Thoracic aorta (tissue), 2 donors: ENCODE measurements at regions not wholly inside any gene's neighbourhood (a gene's known extent, or its start where the extent isn't known, plus 50 kb on each side); places are given as distances from the start of the nearest gene placed in this dataset.

Experiments used
- ATAC-seq: fragments of 150-250 bp; one replicate; pipeline ENCODE4 v1.8.0; 2017; ENCODE audit warnings: low read depth; ENCODE audit not compliant: insufficient number of reproducible peaks, low FRiP score
- DNase-seq: peaks from one replicate; pipeline ENCODE4 v3.0.0-alpha.2; 2020; ENCODE audit warnings: low spot score
- H3K27ac ChIP-seq, 2 donors: fragments of 200-600 bp; sonication (generic); 1 replicate in 1 of 2; 2 replicates in 1 of 2; pipeline ENCODE4 v1.5.1; 2016; ENCODE audit warnings: mild to moderate bottlenecking in 2 of 2, moderate library complexity in 2 of 2
- H3K27me3 ChIP-seq: fragments of 200-600 bp; sonication (generic); replicated peaks from 2 replicates; pipeline ENCODE4 v1.6.0; 2016; ENCODE audit warnings: mild to moderate bottlenecking; ENCODE audit not compliant: insufficient read depth
- H3K36me3 ChIP-seq: fragments of 200-600 bp; sonication (generic); one replicate; pipeline ENCODE4 v1.5.1; 2016
- H3K4me1 ChIP-seq, 2 donors: fragments of 200-600 bp; sonication (generic); 1 replicate in 1 of 2; 2 replicates in 1 of 2; pipeline versions ENCODE4 v1.5.1 to v1.6.0; 2016; ENCODE audit warnings: low read depth in 2 of 2, mild to moderate bottlenecking in 1 of 2; ENCODE audit not compliant: control insufficient read depth in 1 of 2
- H3K4me3 ChIP-seq: fragments of 200-600 bp; sonication (generic); 2 replicates; pipeline ENCODE4 v1.5.1; 2016; ENCODE audit warnings: mild to moderate bottlenecking
- H3K9me3 ChIP-seq: fragments of 200-600 bp; sonication (generic); 2 replicates; pipeline ENCODE4 v1.5.1; 2016
- TF ChIP-seq, protein P1 (sequence below): fragments of 200-600 bp; sonication (generic); IDR thresholded peaks from one replicate; pipeline ENCODE4 v1.5.1; 2019; ENCODE audit warnings: antibody characterized with exemption

- Histone ChIP-seq H3K36me3 (no peaks in the 10 kb centered on the region), H3K9me3 (no peaks in the 10 kb centered on the region), H3K27ac (no peak overlapping the region), H3K27me3 (no peaks in the 10 kb centered on the region), H3K4me1 (no peaks in the 10 kb centered on the region), H3K4me3 (no peak overlapping the region)
- ATAC-seq (no peak), DNase-seq (no peak)
- TF ChIP-seq, protein P1, sequence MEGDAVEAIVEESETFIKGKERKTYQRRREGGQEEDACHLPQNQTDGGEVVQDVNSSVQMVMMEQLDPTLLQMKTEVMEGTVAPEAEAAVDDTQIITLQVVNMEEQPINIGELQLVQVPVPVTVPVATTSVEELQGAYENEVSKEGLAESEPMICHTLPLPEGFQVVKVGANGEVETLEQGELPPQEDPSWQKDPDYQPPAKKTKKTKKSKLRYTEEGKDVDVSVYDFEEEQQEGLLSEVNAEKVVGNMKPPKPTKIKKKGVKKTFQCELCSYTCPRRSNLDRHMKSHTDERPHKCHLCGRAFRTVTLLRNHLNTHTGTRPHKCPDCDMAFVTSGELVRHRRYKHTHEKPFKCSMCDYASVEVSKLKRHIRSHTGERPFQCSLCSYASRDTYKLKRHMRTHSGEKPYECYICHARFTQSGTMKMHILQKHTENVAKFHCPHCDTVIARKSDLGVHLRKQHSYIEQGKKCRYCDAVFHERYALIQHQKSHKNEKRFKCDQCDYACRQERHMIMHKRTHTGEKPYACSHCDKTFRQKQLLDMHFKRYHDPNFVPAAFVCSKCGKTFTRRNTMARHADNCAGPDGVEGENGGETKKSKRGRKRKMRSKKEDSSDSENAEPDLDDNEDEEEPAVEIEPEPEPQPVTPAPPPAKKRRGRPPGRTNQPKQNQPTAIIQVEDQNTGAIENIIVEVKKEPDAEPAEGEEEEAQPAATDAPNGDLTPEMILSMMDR: no peak
Measured at GRCh38 chr18:64854112-64854511, 705.2 kb upstream of the LINC00305 start.

DNA sequence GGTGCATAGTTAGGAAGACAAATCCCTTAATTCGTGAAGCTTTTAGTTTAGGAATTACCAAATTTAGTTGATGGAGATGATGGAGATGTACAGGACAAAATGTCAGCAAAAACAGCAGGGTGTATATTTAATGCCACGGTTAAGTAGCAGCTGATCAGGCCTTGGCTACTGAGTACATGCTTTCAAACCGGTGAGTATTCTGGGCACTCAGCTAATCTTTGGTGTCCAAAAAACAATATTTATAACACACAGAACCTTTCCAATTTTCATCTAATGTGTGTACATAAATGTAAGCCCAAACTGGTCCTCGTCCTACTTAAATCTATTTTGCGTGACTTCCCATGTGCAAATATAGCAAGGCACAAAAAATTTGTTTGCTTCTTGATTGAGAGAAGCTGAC lies 703.4 kb upstream of the LINC00305 start:
- no peaks in the 10 kb centered on the region for H3K4me1 ChIP-seq

GRCh38 chr18:64851726-64852125 lies 702.8 kb upstream of the LINC00305 start:
- H3K27me3 ChIP-seq: no peaks in the 10 kb centered on the region
- TF ChIP-seq, protein P1: no peak
- H3K9me3 ChIP-seq: no peaks in the 10 kb centered on the region
- ATAC-seq (no peak), DNase-seq (no peak)
- H3K4me1 ChIP-seq: no peaks in the 10 kb centered on the region
- no peak overlapping the region for H3K4me3 ChIP-seq
- no peaks in the 10 kb centered on the region for H3K36me3 ChIP-seq
- no peak overlapping the region for H3K27ac ChIP-seq

More for the DNA sequence above, 703.4 kb upstream of the LINC00305 start:
- Histone ChIP-seq H3K36me3 (no peaks in the 10 kb centered on the region), H3K4me3 (no peak overlapping the region), H3K9me3 (no peaks in the 10 kb centered on the region), H3K27ac (no peak overlapping the region), H3K27me3 (no peaks in the 10 kb centered on the region)
- TF ChIP-seq, protein P1: no peak
- ATAC-seq (no peak), DNase-seq (no peak)

DNA sequence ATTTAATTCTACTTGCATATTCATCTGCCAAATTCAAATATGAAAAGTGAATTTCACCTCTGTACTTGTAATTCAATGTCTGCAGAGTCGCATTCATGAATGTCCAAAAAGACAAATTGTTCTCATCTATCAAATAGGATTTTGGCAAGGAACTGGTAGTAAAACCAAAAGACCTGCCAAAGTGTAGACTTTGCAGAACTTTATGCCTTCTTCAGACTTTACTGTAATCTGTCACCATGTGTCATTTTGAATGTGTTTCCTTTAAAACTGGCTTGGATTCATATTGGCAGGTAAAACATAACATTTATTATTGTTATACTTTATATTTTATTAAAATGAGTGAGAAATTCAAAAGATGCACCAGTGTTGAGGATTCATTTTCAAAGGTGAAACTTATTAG lies 701.9 kb upstream of the LINC00305 start:
- H3K27me3 ChIP-seq: no peaks in the 10 kb centered on the region
- ATAC-seq: no peak
- H3K4me1 ChIP-seq: no peaks in the 10 kb centered on the region
- DNase-seq: no peak
- TF ChIP-seq, protein P1: no peak
- H3K9me3 ChIP-seq: no peaks in the 10 kb centered on the region
- H3K4me3 ChIP-seq: no peak overlapping the region
- H3K36me3 ChIP-seq: no peaks in the 10 kb centered on the region
- no peak overlapping the region for H3K27ac ChIP-seq

GRCh38 chr18:64840911-64841701 lies 692.2 kb upstream of the LINC00305 start:
- DNase-seq (no peak), ATAC-seq (no peak)
- H3K27ac ChIP-seq: no peak overlapping the region
- H3K4me3 ChIP-seq: no peak overlapping the region
- H3K27me3 ChIP-seq: no peaks in the 10 kb centered on the region
- no peaks in the 10 kb centered on the region for H3K9me3 ChIP-seq
- H3K36me3 ChIP-seq: no peaks in the 10 kb centered on the region
- TF ChIP-seq, protein P1: no peak
- H3K4me1 ChIP-seq: no peaks in the 10 kb centered on the region
